ENCODE measurements at regions not wholly inside any gene's neighbourhood (a gene's known extent, or its start where the extent isn't known, plus 50 kb on each side); places are given as distances from the start of the nearest gene placed in this dataset.

DNA sequence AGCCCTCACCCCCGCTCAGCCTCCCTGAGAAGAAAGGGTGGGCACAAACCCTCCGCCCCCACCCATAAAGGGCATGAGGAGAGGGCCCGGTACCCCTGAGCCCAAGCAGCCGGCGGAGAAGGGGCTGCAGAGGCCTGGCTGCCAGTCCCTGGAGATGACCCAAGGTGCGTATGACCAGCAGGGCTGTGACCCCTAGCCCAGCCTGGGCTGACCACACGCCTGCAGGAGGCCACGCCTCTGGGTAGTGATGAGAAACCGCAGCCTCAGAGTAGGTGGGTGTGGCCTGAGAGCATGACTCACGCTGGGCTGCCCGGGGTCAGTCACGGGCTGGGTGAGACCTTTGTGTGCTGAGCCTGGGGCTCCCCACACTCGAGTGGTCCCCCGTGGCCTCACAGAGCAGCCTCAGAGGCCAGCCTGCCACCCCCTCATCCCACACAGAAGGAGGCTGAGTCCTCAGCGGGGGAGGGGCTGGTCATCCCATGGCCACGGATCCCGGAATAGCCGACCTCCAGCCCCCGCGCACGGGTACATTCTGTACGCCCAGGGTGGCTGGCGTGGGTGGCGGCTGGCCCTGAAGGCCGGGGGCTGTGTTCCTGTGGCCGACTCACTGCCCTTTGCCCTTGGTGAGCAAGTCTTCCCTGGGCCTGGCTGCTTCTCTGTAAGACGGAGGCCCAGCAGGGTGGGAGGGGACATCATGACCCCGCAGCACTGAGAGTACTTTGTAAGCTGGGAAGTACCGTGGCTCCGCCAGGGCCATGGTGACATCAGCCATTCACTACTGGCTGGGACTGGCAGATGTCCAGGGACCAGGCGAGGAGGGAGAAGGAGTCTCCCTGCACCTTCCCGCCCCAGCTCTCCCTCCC lies 110.8 kb upstream of the OTOS start:
- Histone ChIP-seq H4K8ac (ENCODE audit: extremely low read depth, insufficient read depth, low read length) (peak overlapping the region; percentile 75), H3K36me3 (ENCODE audit: control insufficient read depth in 2 of 4, insufficient read depth in 4 of 4, low read length in 3 of 4) (no peaks in the 10 kb centered on the region), H3K4me1 (replicated peaks in 1 of 4; ENCODE audit: control insufficient read depth in 3 of 4, insufficient read depth in 4 of 4, low read length in 3 of 4) (peaks cover 0 to 19% (median 0%) of the 10 kb centered on the region in 4 experiments; a peak in 4 of 7 replicates), H4K5ac (ENCODE audit: insufficient read length, low read depth, low read length) (peak overlapping the region; percentile 13), H2AK5ac (ENCODE audit: low read depth, low read length) (no peak overlapping the region), H3K14ac (ENCODE audit: insufficient read length) (no peak overlapping the region), H3K4me3 (ENCODE audit: extremely low read depth in 1 of 4, insufficient read depth in 2 of 4, low read depth in 3 of 4, low read length in 4 of 4) (no peak overlapping the region), H3K4ac (replicated peaks; ENCODE audit: insufficient read length, low read depth, low read length) (no peak overlapping the region), H2BK12ac (ENCODE audit: low read depth, low read length) (no peak overlapping the region), H2BK15ac (ENCODE audit: low read length) (no peak overlapping the region), H4K91ac (replicated peaks; ENCODE audit: insufficient read length, low read length) (no peak overlapping the region), H3K79me2 (ENCODE audit: control insufficient read depth in 1 of 2, insufficient read depth in 2 of 2, low read length in 2 of 2) (no peaks in the 10 kb centered on the region), H3K27me3 (replicated peaks in 1 of 4; ENCODE audit: control insufficient read depth in 3 of 4, extremely low read depth in 1 of 4, insufficient read depth in 3 of 4, low read length in 3 of 4) (no peaks in the 10 kb centered on the region; a peak in 2 of 7 replicates), H3K27ac (ENCODE audit: low read depth, low read length) (no peak overlapping the region), H4K20me1 (replicated peaks in 1 of 2; ENCODE audit: control insufficient read depth in 1 of 2, insufficient read depth in 2 of 2, low read length in 2 of 2) (no peaks in the 10 kb centered on the region), H3K56ac (replicated peaks; ENCODE audit: insufficient read length, low read depth, low read length) (no peak overlapping the region), H3K18ac (ENCODE audit: extremely low read depth, low read length) (no peak overlapping the region; the same call in 1 of the 2 replicates), H2BK5ac (ENCODE audit: low read depth, low read length) (no peak overlapping the region), H3K9me3 (ENCODE audit: insufficient read depth in 2 of 2, low read depth in 1 of 2, low read length in 1 of 2) (no peaks in the 10 kb centered on the region; a peak in 1 of 4 replicates), H2BK20ac (ENCODE audit: low read length) (no peak overlapping the region), H2BK120ac (replicated peaks; ENCODE audit: low read depth, low read length) (no peak overlapping the region), H3K23ac (ENCODE audit: insufficient read length) (no peak overlapping the region), H3K4me2 (ENCODE audit: insufficient read depth in 1 of 2, low read depth in 2 of 2, low read length in 2 of 2) (no peak overlapping the region), H3K79me1 (ENCODE audit: low read depth, low read length) (no peaks in the 10 kb centered on the region), H3K23me2 (ENCODE audit: low read depth, low read length) (no peaks in the 10 kb centered on the region), H2AFZ (ENCODE audit: low read length) (no peak overlapping the region; the same call in 1 of the 2 replicates), H3K9ac (replicated peaks in 1 of 4; ENCODE audit: extremely low read depth in 1 of 4, low read depth in 3 of 4, low read length in 3 of 4) (no peak overlapping the region)
- WGBS, 2 experiments (ENCODE audit: extremely low coverage in 1 of 2, insufficient coverage in 1 of 2, insufficient read length in 1 of 2, insufficient replicate concordance in 2 of 2, low coverage in 1 of 2, low lambda C conversion rate in 2 of 2, missing lambda C conversion rate in 1 of 2) = 86% methylated on average over 25 of the region's 32 CpGs; no CpG with 5 or more reads in 1 of the 2 experiments
- CTCF ChIA-PET (ENCODE audit: partially characterized antibody) = no interaction called here
- TF ChIP-seq, protein P1, sequence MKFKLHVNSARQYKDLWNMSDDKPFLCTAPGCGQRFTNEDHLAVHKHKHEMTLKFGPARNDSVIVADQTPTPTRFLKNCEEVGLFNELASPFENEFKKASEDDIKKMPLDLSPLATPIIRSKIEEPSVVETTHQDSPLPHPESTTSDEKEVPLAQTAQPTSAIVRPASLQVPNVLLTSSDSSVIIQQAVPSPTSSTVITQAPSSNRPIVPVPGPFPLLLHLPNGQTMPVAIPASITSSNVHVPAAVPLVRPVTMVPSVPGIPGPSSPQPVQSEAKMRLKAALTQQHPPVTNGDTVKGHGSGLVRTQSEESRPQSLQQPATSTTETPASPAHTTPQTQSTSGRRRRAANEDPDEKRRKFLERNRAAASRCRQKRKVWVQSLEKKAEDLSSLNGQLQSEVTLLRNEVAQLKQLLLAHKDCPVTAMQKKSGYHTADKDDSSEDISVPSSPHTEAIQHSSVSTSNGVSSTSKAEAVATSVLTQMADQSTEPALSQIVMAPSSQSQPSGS (IDR thresholded peaks at IDR 0.05; ENCODE audit: low read length) = no peak
- 0 out of 2 replicates have a peak, but pooled peaks have one; percentile 38 for TF ChIP-seq JUND (IDR thresholded peaks at IDR 0.05; ENCODE audit: low read length)
- DNase-seq (ENCODE audit: low read depth in 1 of 2, low spot score in 2 of 2) = no peak
- POLR2A ChIA-PET (ENCODE audit: partially characterized antibody) = no interaction called here
- no peak for FAIRE-seq

All from H1 (cell line).